ENCODE measurements at regions not wholly inside any gene's neighbourhood (a gene's known extent, or its start where the extent isn't known, plus 50 kb on each side); places are given as distances from the start of the nearest gene placed in this dataset.
A peak's percentile ranks its signal among the peaks of the same experiment; 100 is the strongest.

DNA sequence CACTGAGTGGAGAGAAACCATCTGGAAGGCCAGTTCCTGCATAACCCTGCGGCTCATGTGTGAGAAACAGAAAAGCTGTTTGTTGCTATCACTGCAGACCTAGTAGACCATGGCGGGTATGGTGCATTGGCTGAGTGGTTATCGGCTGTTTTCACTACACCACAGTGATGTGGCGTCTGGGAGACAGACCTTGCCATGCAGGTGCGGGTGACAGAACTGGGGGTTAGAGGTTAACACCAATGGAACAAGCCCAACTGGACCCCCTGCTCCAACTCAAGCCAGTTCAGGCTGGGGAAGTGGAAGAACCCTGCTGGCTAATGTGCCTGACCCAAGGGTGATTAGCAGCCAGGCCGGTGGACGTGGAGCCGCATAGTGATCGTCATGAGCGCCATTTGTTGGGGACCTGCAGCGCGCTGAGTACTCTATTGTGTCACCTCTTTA lies 91.9 kb downstream of the IRF8 start:
- DNase-seq (ENCODE audit: low spot score) = no peak

DNA sequence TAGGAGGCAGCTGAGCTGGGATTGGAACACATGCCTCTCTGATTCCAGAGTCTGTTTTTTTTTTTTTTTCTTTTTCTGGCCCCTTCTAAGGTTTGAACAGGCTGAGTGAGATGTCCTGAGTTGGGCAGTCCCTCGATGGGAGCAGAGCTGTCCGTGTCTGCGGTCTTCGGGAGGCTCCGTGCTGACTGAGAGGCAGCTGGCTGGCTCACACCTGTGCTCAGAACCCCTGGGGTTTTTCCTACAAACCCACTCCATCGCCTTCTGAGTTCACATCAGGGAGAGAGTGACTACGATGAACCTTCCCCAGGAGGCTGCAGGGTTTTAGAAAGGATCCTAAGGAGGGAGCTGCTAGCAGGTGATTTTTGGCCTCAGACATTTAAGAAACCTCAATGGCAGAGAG lies 92.5 kb downstream of the IRF8 start:
- DNase-seq (ENCODE audit: low spot score) = no peak

DNA sequence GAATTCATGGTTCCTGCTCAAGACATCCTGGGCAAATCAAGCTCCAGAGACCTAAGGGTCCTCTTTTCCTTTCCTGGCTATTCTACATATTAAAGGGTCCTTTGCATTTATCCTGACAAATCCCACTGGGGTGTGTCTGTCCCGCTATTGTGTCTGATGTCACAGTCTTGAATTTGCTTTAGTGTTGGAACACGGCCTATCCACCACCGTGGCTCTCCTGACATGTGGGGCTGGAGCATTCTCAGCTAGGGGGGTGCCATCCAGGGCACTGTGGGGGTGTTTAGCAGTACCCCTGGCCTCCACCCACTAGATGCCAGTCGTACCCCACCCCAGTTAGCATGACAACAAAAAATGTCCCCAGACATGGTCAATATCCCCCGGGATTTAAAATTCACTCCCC lies 92.9 kb downstream of the IRF8 start:
- DNase-seq (ENCODE audit: low spot score) = no peak

DNA sequence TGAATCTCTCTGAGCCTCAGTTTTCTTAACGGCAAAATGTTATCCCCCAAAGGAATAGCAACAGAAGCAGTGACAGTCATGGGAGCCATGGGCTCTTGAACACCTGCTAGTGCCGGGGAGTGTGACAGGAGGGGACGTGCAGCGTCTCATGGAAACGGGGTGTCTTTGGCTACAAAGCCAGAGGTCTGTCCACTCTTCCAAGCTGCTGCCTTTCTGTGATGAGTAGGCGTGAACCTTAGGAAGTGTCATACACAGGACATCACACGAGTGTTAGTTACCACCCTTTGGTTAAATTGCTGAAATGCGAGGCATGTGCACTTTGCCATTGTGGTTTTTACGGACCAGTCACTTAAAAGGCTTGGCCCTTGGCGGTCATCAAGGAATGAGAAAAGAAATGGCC lies 93.4 kb downstream of the IRF8 start:
- no peak for DNase-seq (ENCODE audit: low spot score)

DNA sequence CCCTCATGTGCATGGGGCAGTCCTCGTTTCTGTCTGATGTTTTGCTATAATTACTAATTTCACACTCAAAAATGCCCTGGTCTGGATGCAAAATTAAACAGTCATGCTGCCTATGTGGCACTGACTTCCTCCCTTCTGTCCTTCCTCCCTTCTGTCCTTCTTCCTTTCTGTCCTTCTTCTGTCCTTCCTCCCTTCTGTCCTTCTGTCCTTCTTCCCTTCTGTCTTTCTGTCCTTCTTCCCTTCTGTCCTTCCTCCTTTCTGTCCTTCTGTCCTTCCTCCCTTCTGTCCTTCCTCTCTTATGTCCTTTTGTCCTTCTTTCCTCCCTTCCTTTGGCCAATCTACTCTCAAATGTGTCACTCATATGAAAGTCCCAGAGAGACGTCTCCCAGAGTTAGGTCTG lies 93.8 kb downstream of the IRF8 start:
- DNase-seq (ENCODE audit: low spot score) = no peak

DNA sequence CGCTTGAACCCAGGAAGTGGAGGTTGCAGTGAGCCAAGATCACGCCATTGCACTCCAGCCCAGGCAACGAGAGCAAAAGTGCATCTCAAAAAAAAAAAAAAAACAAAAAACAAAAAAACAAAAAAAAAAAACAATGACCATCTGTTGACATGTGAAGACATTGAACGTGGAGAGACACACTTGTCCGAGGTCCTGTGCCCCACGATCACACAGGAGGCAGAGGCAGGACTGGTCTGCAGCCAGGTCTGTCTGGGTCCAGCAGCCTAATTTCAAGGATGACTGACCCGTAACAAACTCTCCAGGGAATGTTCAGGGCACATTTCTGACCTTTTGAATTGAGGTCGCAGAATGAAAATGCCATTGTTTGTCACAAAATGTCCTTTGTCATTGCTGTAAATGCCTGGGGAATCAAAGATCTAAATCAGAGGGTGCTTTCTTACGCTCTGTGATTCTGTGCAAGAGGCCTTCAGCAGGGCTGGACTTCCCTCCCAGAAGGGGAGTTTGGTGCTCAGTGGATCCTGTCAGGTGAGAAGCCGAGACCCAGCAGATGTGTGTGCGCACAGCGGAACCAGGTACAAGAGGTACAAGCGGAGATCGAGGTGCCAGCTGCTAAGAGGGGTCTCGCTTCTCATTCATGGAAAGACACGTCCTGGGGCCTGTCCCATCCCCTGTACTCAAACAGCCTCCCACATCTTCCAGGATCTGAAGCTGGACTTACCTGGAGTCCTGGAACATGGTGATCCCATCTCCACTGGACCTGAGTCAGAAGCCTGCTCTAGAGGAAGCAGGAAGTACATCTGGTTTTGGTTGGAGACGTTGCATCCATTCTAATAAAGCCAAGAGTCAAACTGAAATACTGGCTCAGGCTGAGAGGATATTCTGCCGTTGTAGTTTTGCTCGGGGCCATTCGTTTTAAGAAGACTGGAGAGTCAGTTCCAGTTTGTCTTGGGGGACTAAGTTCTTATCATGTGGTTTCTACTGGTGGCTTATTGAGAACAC lies 95.8 kb downstream of the IRF8 start:
- no peak for DNase-seq (ENCODE audit: low spot score)

DNA sequence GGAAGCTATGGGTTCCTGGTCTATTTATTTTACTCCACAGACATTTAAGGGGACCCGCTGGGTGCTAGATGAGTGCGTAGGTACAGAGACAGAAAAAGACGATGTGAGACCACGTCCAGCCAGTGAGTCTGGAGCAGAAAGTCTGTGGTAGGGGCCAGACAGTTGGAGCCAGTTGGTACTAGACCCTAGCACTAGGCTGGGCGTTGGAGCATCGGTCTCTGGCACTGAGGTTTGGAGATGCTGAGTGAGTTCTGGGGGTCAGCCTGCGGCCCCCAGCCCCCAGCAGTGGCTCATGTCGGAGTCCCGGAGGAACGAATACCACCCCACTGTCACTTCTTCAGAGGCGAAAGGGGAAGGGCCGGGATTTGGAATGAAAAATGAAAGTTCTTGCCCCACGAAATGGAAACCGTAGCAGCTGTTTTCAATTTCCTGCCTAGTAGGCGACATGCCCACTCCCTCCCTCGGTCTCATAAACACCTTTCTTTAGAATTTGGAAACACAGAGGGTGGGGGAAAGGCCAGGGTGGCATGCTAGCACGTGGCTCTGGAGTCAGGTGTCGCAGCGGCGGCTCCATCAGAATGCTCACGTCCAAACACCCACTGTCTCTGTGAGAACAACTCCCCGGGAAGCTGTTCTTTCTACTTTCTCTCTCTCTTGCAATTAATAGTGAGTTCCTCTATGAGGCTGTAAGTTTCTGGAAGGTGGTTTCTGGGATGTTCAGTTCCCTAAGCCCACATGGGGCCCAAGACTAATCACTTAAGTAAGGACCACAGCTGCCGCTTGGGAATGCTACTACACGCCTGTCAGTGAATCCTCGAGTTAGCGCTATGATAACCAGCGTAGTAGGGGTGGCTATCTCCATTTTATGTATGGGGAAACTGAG lies 96.8 kb downstream of the IRF8 start:
- DNase-seq (ENCODE audit: low spot score) = no peak

DNA sequence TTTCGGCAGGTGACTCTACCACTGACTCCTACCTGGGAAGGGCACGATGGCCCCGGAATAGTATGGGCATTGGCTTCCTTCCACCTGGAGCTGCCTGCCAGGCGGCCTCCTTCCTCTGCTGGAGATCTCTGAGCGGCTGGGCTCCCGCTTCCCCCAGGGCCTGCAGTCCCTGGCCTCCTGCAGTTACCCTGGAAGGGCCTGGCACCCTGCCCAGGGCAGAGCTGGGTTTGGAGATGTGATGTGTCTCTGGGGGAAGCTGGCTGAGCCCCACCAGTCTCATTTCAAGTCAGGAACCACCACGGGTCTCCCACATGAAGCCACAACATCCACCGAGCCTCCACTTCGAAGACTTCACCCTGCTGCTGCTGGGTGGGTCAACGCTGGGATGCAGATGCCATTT lies 97.9 kb downstream of the IRF8 start:
- no peak for DNase-seq (ENCODE audit: low spot score)

DNA sequence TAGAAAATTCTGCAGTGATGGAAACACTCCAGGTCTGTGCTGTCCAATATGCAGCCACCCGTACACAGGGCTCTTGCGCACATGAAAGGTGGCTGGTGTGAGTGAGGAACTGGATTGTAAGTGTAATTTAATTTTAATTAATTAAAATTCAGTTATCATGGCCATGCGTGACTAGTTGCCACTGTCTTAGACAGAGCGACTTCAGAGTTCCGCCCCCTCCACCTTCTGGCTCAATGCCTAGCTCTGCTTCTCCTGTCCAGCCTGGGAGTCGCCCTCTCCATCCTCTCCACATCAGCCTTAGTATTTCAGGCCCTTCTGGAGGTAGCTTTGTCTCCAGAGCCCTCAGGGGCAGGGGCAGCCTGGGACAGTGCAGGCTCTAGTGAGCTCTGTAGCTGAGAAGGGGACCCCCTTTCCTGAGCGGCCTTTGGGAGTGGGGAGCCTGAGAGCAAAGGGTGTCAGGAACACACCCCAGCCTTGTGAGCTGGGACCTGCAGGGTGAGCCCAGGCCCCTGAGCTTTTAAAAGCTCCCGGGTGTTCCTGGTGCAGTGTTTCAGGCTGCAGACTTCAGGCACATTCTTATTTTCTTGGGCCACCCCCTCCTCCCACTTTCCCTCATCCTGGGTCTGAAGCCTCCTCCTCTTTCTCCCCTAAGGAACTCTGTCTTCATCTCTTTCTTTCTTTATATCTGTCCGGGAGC lies 99.4 kb downstream of the IRF8 start:
- no peak for DNase-seq (ENCODE audit: low spot score)

DNA sequence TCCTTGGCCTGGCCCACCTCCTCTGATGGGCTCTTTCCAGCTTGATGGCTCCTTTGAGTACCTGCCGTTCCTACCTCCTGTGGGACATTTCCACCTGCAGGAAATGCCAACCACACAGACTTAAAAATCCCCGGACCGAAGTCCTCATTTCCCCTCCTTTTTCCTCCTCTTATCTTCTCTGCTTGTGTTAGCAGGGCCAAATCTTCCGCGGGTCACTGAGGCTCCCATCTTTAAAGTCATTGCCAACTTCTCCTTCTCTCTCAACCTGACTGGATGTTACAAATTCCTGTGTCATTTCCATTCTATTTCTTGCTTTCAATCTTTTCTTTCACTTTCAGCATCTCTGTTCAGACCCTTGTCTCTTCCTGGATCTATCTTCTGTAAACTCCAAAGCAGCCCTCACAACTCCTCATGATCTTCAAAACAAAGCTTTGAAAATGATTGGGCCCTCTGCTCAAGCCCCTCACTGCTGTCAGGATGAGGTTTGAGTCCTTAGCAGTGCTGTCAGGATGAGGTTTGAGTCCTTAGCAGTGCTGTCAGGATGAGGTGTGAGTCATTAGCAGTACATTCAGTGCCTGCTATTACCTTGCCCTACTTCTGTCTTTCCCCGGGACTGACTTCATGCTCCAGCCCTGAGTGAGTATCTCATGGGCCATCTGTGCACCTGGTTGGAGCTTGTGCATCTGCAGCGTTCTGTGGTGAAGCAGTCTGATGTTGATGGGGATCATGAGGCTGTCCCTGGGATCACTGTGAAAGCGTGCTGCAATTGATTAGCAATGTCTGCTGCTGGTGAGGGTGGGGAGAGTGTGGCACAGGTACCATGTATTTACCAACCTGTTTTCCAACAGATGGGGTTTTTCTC lies 100.1 kb downstream of the IRF8 start:
- DNase-seq (ENCODE audit: low spot score) = no peak

DNA sequence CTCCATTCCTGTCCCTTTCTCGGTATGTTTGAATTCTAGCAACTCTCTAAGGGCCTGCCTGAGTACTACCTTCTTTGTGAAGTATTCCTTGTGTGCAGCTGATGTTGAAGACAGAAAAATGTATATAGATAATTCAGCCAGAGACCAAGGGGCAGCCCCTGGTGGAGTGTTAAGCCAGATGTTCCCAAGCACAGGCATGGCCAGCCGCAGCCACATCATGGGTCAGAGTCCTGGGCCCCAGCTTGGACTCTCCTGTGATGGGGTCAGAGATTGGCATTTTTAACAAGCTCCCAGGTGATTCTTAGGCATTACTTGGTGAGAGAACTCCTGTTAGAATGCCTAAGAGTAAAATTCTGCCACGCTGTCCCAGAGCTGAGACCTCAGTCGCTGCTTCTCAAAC lies 100.8 kb downstream of the IRF8 start:
- DNase-seq (ENCODE audit: low spot score) = no peak

DNA sequence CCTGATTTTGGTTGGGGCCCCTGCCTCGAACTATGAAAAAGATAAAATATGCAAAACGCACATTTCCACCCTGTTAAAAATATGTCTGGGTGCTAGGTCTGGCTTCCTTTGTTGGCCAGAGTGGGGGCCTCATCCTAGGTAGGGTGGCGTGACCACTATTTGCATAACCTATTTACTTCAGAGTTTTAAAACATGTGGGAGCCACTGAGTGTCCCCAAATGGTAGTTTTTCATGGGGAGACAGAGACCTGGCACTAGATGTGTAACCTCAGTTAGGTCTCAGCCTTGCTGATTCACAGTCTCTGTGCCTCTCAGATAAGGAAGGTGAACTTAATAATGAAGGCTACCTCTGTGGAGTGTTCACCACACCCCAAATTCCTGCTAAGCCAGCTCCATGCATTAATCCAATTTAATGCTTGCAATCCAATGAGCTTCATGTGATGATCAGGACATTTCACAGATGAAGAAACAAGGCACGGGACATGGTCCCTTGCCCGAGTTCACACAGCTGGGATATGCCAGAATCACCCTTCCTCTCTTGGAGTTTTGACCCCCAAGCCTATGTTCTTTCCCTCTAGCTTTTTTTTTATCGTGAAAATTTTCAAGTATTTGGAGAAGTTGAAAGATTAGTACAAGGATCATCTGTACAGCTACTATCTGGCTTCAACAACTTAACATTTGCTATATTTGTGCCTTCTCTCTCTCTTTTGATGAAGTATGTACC lies 103.4 kb downstream of the IRF8 start:
- DNase-seq (ENCODE audit: low spot score) = no peak

DNA sequence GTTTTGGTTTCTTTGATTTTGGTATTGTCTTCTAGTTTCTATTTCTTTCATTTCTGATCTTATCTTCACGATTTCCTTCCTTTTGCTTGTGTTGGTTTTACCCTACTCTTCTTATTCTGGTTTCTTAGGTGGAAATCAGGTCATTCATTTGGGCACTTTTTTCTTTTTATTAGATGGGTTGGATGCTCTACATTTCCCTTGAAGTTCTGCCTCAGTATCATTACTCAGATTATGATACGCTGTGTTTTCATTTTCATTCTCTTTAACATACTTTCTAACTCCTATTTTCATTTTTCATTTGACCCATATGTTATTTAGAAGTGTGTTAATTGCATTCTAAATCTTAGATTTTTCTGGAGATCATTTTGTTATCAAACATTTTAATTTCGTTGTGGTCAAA lies 108.6 kb downstream of the IRF8 start:
- no peak for DNase-seq (ENCODE audit: low spot score)

DNA sequence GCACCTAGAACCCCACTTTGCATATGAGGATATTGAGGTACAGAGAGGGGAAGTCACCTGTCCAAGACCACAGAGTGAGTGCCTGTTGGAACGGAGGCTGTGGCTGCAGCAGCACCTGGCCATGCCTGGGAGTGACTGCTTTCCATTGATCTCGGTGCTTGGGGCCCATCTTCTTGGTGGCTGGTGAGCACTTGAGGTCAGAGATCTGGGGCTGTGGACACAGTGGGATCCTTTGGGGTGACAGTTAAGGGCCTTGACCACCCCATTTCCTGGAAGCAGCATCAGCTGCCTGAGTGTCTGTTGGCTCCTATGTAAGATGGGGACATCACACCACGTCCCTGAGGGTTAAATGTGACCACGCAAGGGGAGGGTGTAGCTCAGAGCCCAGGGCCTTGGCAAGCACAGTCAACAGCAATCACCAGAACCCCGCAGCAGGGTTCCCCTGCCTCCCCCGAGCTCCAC lies 111.7 kb downstream of the IRF8 start:
- no peak for DNase-seq (ENCODE audit: low spot score)

DNA sequence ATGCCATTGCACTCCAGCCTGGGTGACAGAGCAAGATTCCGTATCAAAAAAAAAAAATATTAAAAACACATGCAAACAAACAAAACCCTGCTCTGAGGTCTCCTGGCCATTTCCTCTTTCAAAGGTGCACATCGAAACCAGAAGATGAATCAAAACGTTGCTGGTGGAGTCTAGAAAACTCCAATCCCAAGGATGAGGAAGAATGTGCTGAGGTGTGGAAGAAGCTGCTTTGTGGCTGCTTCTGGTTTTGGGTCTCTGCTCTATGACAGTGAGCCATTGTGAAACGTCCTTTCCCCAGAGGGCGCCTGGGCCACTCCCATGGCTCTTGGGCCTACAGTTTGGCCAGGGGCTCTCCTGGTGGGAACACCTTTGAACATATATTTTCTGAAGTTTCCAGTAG lies 112.6 kb downstream of the IRF8 start:
- no peak for DNase-seq (ENCODE audit: low spot score)

DNA sequence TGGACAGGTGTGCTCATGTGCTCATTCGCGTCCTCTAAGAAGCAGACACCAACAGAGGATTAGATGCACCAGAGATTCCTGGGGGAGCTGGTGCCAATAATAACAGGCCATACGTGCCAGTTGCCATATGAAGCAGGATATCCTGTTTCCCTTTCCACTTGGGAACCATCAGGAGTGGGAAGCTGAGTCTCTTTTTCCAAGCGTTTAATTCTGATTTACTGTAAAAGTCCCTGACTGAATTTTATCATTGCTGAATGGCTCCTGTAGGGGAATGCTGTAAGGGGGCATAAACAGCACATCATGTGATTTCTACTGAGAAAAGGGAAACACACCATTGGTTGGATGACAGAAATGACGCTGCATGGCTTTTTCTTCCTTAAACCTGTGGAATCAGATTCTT lies 113.3 kb downstream of the IRF8 start:
- no peak for DNase-seq (ENCODE audit: low spot score)

DNA sequence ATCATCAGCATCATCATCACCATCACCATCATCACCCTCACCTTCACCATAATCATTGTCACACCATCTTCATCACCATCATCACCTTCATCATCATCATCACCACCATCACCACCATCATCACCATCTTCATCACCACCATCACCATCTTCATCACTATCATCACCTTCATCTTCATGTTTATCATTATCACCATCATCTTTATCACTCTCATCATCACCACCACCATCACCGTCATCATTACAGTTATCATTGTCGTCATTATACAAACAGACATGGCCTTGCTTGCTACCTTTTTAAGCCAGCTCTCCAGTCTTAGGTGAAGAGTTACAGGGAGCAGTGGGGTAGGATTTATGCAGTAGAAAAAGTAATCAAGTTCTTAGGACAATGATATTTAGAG lies 114.9 kb downstream of the IRF8 start:
- DNase-seq (ENCODE audit: low spot score) = no peak

DNA sequence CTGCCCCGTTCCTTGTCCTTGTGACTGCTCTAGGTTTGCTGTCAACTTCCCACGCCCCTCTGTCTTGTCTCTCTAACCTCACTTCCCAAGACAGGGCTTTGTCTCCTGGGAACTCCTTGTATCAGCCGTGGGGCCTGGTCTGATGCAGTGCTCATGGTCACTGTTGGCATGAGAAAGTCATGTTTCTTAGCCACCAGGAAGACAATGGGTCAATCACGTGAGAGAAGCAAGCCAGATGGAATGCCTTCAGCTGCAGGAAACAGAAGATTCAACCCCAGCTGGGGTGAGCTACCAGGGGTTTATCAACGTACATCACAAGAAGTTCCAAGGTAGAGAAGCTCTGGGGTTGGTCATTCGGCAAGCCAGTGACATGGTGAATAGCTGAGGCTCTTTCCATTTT lies 116.6 kb downstream of the IRF8 start:
- no peak for DNase-seq (ENCODE audit: low spot score)

DNA sequence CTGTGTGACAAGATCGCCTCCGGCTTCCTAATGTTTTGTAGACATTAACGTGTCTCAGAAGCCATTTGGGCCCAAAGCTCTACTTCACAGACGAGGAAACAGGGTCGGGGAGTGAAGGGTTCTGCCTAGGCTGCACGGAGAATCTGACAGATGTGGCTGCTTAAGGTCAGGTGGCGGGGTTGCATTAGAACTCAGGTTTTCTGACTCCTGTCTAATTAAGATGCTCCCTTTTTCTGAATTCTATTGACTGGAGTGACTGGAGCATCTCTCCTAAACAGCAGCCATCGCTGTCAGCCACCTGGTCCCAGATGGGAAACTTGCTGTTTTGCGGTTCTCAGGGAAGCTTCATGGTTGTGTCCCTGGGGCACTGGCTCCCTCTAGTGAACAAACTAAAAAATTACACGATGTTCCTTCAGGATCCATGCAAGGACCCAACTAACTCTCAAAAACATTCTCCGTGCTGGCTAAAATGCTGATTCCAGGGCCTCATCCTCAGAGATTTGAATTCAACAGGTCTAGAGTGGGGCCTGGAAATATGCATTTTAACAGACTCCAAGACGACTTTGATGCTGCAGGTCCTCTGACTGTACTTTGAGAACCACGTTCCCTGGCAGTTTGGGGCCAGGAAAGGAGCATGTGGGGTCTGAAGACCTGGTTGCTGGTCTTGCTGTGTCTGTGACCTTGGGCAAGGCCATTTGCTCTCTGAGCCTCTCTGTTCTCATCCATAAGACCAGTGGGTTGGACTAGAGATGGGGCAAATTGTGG lies 117.4 kb downstream of the IRF8 start:
- DNase-seq (ENCODE audit: low spot score) = peak; percentile 74

DNA sequence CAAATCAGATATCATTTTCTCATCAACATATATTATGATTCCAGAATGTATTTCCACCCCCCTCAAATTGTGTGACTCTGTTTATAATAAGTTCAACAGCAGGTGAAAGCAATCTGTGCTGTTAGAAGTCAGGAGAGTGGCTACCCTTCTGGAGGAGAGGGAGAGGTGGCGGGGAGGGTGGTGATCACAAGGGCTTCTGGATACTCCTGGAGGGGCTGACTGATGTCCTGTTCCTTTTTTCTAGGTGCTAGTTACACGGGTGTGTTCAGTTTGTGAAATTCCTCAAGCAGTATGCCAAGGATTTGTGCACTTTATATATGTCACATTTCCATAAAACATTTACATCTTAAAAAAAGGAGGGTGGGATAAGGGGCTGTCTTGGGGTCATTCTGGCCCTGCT lies 119.1 kb downstream of the IRF8 start:
- DNase-seq (ENCODE audit: low spot score) = no peak
